KMS-11 (cell line): ENCODE measurements at regions not wholly inside any gene's neighbourhood (a gene's known extent, or its start where the extent isn't known, plus 50 kb on each side); places are given as distances from the start of the nearest gene placed in this dataset.

ENCODE experiments used
- H2AFZ ChIP-seq: fragments of 200-600 bp; sonication (generic); 2 replicates; pipeline ENCODE4 v1.6.1; 2016; ENCODE audit warnings: antibody characterized with exemption, mixed run types, low read depth
- H3K27ac ChIP-seq: fragments of 200-600 bp; sonication (generic); 2 replicates; pipeline ENCODE4 v1.6.1; 2016; ENCODE audit warnings: mild to moderate bottlenecking, mixed run types
- H3K27me3 ChIP-seq: fragments of 200-600 bp; sonication (generic); 2 replicates; pipeline ENCODE4 v1.6.1; 2017; ENCODE audit warnings: mild to moderate bottlenecking, low read depth, mixed run types, moderate library complexity; ENCODE audit not compliant: insufficient read depth
- H3K36me3 ChIP-seq: fragments of 200-600 bp; sonication (generic); 2 replicates; pipeline ENCODE4 v1.6.1; 2017; ENCODE audit warnings: mild to moderate bottlenecking, mixed run types; ENCODE audit not compliant: insufficient read depth
- H3K4me1 ChIP-seq: fragments of 200-600 bp; sonication (generic); 2 replicates; pipeline ENCODE4 v1.6.1; 2016; ENCODE audit warnings: mild to moderate bottlenecking, low read depth, mixed run types; ENCODE audit not compliant: poor library complexity, severe bottlenecking
- H3K4me2 ChIP-seq: fragments of 200-600 bp; sonication (generic); 2 replicates; pipeline ENCODE4 v1.7.0; 2016; ENCODE audit warnings: mild to moderate bottlenecking, mixed run types
- H3K4me3 ChIP-seq: fragments of 200-600 bp; sonication (generic); IDR thresholded peaks from 2 replicates; pipeline ENCODE4 v1.6.1; 2017; ENCODE audit warnings: low read depth, low read length, mixed read lengths; ENCODE audit not compliant: insufficient read depth
- H3K79me2 ChIP-seq: fragments of 200-600 bp; sonication (generic); 2 replicates; pipeline ENCODE4 v1.6.1; 2016; ENCODE audit warnings: low read depth, mixed run types; ENCODE audit not compliant: insufficient read depth
- H3K9ac ChIP-seq: fragments of 200-600 bp; sonication (generic); 2 replicates; pipeline ENCODE4 v1.6.1; 2016; ENCODE audit warnings: mild to moderate bottlenecking, mixed run types
- H4K20me1 ChIP-seq: fragments of 200-600 bp; sonication (generic); 2 replicates; pipeline ENCODE4 v1.6.1; 2016; ENCODE audit warnings: mild to moderate bottlenecking, mixed run types; ENCODE audit not compliant: insufficient read depth
- TF ChIP-seq, protein P1 (sequence below): fragments of 200-600 bp; sonication (generic); conservative IDR thresholded peaks from 2 replicates; pipeline ENCODE4 v1.6.1; 2017; ENCODE audit warnings: low read depth, mild to moderate bottlenecking, antibody characterized with exemption, low read length, moderate library complexity, mixed read lengths

DNA sequence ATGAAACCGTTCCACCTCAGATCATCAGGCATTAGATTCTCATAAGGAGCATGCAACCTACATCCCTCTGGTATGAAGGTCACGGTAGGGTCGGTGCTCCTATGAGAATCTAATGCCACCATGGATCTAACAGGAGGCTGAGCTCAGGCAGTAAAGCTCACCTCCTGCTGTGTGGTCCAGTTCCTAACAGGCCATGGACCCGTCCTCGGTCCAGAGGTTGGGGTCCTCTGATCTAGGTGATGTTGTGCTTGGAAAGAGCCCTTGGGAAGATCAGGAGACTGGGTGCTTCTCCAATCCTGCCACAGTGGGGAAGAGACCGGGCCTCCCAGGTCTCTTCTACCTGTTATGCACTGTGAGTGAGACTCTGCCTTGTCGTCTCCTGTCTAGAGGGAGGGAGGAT, 104.6 kb downstream of the ACKR3 start:
- Histone ChIP-seq H3K27me3 (no peaks in the 10 kb centered on the region), H3K4me2 (no peak overlapping the region), H3K9ac (no peak overlapping the region), H3K36me3 (no peaks in the 10 kb centered on the region), H3K4me1 (no peaks in the 10 kb centered on the region), H4K20me1 (no peaks in the 10 kb centered on the region), H3K4me3 (no peak overlapping the region), H2AFZ (no peak overlapping the region), H3K79me2 (no peaks in the 10 kb centered on the region), H3K27ac (no peak overlapping the region)
- TF ChIP-seq, protein P1, sequence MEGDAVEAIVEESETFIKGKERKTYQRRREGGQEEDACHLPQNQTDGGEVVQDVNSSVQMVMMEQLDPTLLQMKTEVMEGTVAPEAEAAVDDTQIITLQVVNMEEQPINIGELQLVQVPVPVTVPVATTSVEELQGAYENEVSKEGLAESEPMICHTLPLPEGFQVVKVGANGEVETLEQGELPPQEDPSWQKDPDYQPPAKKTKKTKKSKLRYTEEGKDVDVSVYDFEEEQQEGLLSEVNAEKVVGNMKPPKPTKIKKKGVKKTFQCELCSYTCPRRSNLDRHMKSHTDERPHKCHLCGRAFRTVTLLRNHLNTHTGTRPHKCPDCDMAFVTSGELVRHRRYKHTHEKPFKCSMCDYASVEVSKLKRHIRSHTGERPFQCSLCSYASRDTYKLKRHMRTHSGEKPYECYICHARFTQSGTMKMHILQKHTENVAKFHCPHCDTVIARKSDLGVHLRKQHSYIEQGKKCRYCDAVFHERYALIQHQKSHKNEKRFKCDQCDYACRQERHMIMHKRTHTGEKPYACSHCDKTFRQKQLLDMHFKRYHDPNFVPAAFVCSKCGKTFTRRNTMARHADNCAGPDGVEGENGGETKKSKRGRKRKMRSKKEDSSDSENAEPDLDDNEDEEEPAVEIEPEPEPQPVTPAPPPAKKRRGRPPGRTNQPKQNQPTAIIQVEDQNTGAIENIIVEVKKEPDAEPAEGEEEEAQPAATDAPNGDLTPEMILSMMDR: no peak

DNA sequence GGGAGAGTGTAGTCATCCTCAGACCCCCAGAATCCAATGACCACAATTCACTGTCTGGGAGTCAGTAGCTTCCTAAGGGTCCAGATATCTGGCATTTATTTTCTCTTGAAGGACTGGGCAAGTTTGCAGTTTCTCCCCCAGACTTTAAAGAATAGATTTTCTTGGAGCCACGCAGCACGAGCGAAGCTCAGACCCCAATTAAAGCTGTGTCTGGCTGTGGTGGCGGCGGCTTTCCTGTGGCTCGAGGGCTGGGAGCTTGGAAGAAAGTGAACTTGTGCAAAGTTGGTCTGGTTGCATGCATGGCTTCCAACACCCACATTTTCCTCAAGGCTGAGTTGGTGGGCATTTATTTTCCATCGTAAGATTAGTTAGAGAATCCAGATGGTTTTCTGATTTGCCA, 105.0 kb downstream of the ACKR3 start:
- H3K27ac ChIP-seq: no peak overlapping the region
- no peak overlapping the region for H2AFZ ChIP-seq
- no peaks in the 10 kb centered on the region for H3K36me3 ChIP-seq
- H3K4me3 ChIP-seq: no peak overlapping the region
- H3K9ac ChIP-seq: no peak overlapping the region
- H3K79me2 ChIP-seq: no peaks in the 10 kb centered on the region
- H3K4me1 ChIP-seq: no peaks in the 10 kb centered on the region
- no peak overlapping the region for H3K4me2 ChIP-seq
- no peaks in the 10 kb centered on the region for H3K27me3 ChIP-seq
- H4K20me1 ChIP-seq: no peaks in the 10 kb centered on the region
- TF ChIP-seq, protein P1: no peak

DNA sequence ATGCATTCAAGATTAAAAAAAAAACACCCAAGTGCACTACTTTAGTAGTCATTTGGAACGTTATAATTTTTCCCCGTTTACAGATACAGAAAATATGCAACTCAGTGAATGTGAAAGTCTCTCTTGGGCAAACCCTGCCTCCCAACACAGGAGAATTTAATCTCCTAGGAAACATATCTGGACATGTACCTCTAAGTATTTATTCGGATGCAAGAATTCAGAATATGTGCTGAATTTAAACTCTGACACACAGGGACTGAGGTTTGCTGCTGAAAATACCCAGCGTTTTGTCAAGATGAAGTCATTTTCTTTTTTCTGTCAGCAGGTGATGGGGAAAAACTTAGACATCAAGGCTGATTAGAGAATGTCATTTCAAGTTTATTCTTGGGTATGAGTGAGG, 105.4 kb downstream of the ACKR3 start:
- Histone ChIP-seq H3K4me1 (no peaks in the 10 kb centered on the region), H3K36me3 (no peaks in the 10 kb centered on the region), H3K9ac (no peak overlapping the region), H2AFZ (no peak overlapping the region), H3K79me2 (no peaks in the 10 kb centered on the region), H4K20me1 (no peaks in the 10 kb centered on the region), H3K27ac (no peak overlapping the region), H3K27me3 (no peaks in the 10 kb centered on the region), H3K4me3 (no peak overlapping the region), H3K4me2 (no peak overlapping the region)
- TF ChIP-seq, protein P1: no peak

DNA sequence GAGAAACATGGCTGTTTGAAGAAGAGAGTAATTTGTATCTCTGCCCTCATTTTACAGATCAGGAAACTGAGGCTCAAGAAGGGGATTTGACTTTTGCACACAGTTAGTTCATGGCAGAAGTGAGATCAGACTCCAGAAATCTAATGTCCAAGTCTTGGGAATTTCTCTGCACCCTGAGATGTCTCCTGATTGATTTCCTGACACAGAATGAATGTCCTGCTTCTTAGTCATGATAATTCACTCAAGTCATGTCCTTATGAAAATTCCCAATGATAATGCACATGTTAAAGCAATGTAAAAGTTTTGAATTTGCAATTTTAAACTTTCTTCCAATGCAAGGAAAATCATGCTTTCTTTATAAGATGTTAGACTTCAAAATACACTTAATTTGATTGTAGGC, 105.9 kb downstream of the ACKR3 start:
- no peaks in the 10 kb centered on the region for H3K79me2 ChIP-seq

More for the DNA sequence above, 105.9 kb downstream of the ACKR3 start:
- Histone ChIP-seq H3K27me3 (no peaks in the 10 kb centered on the region), H3K4me1 (no peaks in the 10 kb centered on the region), H3K36me3 (no peaks in the 10 kb centered on the region), H3K4me2 (no peak overlapping the region), H3K9ac (no peak overlapping the region), H2AFZ (no peak overlapping the region), H3K4me3 (no peak overlapping the region), H3K27ac (no peak overlapping the region), H4K20me1 (no peaks in the 10 kb centered on the region)
- TF ChIP-seq, protein P1: no peak
